Frontal cortex (tissue), 3 donors: ENCODE measurements at regions not wholly inside any gene's neighbourhood (a gene's known extent, or its start where the extent isn't known, plus 50 kb on each side); places are given as distances from the start of the nearest gene placed in this dataset.

Experiments used
- DNase-seq, 2 donors: peaks; one replicate each; pipeline ENCODE4 v3.0.0; 2012; ENCODE audit warnings: low spot score in 2 of 2
- FAIRE-seq: peaks from 2 replicates; lab custom pipeline; 2012; peaks lifted over from hg19 to GRCh38; lab: Jason Lieb, UNC
- donor health status: control.
- donor health status: control.
- donor health status: control.

- DNase-seq (no peak), FAIRE-seq (no peak)
Measured at GRCh38 chr9:107983181-107983603, 493.6 kb upstream of the KLF4 start.

DNA sequence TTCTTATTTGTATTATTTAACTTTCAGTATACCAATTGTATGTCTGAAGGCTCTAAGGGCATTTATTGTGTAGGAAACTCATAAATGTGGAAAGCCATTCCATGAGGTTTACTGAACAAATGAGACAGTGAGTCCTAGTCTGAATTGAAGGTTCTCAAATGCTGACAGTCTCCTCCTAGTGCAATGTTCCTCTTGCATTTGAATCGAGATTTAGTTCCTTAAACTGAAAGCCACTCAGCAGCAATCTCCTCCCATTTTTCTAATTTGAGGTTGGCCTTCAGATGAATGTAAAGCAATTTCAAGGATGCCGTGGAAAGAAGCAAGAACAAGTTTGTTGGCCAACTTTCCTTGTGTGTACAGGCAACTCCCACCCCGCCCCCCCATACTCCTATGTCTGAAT lies 493.2 kb upstream of the KLF4 start:
- no peak for FAIRE-seq
- no peak for DNase-seq

GRCh38 chr9:107982001-107982400 lies 492.4 kb upstream of the KLF4 start:
- DNase-seq (no peak), FAIRE-seq (no peak)

DNA sequence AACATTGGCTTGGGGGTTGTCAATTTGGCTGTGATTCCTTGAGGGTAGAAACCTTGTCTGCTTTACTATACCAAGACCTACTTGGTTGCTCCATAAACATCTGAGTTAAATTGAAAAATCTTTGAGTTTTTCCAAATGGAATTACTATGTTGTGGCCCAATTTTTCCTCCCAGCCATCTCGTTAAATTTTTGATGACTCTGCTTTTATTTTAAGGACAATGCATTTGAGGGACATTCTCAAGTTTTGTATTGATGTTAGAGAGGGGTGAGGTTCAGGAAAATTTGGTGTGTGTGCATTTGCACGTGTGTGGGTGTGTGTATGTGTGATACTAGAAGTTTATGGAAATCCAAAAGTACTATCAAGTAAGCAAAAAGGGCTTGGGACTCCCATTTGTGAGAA lies 491.4 kb upstream of the KLF4 start:
- FAIRE-seq = no peak
- DNase-seq = no peak

DNA sequence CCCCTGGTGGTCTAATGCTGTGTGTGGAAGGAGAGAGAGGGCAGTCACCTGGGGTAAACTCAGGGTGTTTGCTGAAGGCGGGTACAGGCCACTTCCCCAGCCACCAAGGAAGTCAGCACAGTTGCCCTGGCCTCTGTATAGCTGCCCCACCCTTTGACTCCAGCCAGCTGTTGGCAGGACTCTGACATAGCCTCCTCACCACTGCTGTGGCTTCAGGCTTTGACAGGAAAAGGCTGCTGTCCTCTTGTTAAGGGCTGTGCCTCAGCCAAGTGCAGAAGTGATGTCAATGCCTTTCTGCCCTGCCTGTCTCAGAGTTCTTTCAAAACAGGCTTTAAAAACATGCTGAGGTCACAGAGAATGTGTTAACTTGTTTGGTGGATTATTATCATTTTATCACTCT lies 487.2 kb upstream of the KLF4 start:
- no peak for FAIRE-seq

DNA sequence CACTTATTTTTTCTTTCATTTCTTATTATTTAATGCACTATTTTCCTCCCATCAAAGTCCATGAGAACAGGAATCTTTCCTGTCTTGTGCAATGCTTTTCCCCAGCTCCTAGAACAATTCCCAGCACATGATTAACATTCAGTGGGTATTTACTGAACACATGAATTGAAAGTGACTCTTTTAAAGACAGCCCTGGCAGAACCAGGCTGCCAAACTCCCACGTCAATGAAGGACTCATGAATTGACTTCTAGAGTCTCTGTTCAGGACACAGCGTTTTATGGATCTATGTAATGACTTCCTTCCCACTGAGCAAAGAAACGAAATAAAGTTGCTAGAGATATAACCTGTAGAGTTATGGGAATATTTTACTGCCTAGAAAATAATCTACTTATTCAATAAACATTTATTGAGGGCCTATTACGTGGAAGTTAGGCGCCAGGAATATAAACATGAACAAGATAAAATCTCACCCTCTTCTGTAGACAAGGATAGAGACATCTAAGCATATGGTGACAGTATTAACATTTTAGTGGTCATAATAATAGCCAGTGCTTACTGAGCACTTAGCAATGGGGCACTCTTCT lies 485.9 kb upstream of the KLF4 start:
- no peak for FAIRE-seq

More for the DNA sequence above, 487.2 kb upstream of the KLF4 start:
- DNase-seq = no peak

DNA sequence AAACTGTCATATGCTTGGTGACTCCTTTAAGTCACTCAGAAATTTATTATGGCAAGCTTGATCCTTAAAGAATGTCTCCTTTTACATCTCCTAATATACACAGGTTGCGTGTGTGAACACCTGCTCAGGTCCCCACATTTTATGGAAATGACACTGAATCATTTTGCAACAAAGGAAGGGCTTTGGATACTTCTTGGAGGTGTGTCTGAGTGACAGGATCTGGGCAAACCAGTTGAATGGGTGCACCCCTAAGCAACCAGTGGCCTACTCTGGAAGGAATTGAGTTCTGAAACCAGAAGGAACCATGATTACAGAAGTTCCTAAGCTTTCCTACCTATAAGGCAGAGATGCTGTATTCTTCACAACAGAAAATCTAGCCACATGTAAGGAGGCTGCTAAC lies 483.9 kb upstream of the KLF4 start:
- DNase-seq = no peak
- no peak for FAIRE-seq

More for the DNA sequence above, 485.9 kb upstream of the KLF4 start:
- DNase-seq = no peak

DNA sequence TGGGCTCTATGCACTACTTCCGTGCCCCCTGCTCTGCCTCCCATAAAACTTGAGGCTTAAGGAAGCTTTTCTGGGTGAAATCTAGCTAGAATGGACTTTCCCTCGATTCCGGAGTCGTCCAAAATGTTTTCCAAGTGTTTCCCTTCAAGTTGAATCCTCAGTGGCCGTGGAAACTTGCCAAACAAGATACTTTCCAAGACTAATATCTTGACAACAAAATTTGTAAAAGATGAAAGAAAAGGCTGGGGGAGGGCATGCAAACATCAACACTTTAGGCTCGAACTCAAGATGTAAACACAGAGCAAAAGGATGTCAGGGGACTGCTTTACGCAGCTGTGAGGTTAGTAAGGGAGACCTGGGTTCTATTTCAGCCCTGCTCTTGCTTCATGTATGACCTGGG lies 482.8 kb upstream of the KLF4 start:
- DNase-seq (no peak), FAIRE-seq (no peak)

GRCh38 chr9:107971241-107971640 lies 481.7 kb upstream of the KLF4 start:
- DNase-seq = no peak
- FAIRE-seq = no peak

- no peak for FAIRE-seq
- no peak for DNase-seq
Measured at GRCh38 chr9:107970726-107971125, 481.2 kb upstream of the KLF4 start.

DNA sequence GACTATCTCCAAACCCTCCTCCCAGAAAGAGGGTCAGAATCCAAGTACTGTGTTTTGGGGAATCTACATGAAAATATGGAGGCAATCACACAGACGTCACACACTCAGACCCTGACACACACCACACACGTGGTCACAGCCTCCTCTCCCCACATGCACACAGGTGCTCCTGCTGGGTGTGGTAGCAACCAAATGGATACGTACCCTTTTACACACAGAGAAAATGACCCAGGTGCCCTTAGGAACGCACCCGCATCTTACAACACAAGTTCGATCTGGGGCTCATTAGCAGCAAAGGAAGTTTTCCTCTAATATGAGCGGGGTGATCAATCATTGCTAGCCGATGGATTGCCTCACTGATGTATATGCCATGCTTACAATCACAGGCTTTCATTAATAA lies 480.2 kb upstream of the KLF4 start:
- DNase-seq (no peak), FAIRE-seq (no peak)

DNA sequence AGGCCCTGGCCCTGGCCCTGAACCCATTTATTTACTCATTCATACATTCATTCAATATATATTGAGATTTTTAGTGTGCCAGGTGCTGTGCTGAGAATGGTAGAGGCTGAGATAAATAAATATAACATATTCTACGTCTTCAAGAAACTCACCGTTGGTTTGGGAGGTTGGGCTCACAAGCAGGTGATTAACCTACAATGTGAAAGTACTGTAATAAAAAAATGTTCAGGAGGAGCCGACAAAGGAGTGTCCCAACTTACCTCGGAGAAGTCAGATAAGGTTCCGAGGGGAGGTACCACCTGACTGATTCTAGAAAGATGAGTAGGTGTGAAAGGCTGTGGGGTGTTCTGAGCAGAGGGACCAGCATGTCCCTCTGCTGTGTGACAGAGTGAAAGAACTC lies 479.6 kb upstream of the KLF4 start:
- no peak for FAIRE-seq
- DNase-seq = no peak

DNA sequence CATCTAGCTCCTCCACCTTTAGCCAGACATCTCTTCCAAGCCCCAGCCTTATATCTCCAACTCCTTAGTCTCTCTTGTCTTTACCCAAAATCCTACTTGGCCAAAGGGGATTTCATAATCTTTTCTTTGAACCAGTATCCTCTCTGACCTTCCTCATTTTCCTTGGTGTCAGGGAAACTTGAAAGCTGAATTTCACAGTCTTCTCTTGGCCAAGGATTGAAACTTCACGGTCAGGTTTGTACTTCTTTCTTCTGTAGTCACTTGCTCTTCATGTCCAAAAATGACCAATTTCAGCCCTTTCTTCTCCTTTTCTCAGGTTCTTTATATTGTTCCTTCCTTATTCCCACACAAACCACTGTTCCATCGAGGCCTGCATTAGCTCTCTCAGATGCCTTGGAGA lies 473.7 kb upstream of the KLF4 start:
- DNase-seq (no peak), FAIRE-seq (no peak)

- FAIRE-seq (no peak), DNase-seq (no peak)
Measured at GRCh38 chr9:107960916-107961315, 471.3 kb upstream of the KLF4 start.

- no peak for FAIRE-seq
- DNase-seq = no peak
Measured at GRCh38 chr9:107954312-107954711, 464.7 kb upstream of the KLF4 start.

DNA sequence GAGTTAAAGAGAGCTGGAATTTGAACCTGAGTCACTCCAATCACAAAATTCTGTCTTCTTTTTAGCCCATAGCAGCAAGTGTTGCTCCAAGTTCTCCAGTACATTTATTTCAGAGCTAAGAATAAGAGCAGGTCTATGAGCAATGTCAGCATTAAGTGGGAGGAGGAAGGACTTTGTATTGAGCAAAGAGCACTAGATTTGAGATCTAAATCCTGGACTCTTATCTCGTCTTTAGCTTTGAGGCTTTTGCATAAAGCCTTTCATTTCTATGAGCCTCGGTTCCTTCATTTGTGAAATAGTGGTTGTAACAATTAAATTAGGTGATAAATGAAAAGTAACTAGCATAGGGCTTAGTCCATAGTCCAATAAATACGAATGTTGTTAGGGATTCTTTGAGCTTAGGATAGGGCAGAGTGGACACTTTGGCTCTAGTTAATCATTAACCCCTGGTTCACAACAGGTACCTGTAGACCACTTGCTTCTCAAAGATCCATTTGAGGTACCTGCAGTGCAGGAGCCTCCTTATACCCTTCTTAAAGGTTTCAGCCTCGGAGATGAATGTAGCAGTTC lies 464.1 kb upstream of the KLF4 start:
- DNase-seq = no peak
- FAIRE-seq = no peak

DNA sequence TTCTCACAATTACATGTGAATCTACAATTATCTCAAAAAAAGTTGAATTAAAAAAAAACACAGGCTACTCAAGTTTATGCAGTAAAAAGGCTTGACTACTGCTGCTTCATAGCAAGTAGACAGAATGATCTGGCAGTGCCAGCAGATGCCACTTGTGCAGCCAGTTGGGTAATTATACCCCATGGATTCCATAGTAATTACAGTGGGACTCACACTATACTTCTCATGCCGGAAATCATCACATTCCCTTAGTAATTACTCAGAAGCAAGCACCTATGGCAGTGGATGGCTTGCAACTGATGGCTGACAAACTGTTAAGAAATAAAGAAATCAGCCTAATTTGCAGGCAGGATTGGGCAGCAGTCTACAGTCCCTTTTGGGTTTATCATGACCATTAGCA lies 463.2 kb upstream of the KLF4 start:
- FAIRE-seq (no peak), DNase-seq (no peak)

- no peak for DNase-seq
Measured at GRCh38 chr9:107951511-107951910, 461.9 kb upstream of the KLF4 start.

GRCh38 chr9:107949061-107949460 lies 459.5 kb upstream of the KLF4 start:
- FAIRE-seq (no peak), DNase-seq (no peak)

More at GRCh38 chr9:107951511-107951910, 461.9 kb upstream of the KLF4 start:
- no peak for FAIRE-seq

DNA sequence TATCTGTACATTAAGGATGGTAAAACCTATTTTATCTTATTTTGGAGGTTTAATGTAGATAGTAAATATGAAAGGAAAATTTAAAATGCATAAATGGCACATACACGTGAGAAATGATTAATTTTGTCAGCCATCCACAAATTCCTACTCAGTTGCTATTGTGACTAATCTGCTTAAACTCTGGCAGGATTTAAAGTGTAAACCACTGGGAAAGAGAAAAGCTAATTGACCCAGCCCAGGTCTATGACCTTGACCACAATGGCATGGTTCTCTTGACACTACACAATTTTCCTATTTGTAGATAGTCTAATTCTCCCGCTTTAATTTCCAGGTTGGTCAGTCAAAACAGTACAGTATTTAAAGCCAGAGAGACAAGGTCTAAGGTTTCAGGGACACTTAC lies 459.0 kb upstream of the KLF4 start:
- no peak for FAIRE-seq
- no peak for DNase-seq

DNA sequence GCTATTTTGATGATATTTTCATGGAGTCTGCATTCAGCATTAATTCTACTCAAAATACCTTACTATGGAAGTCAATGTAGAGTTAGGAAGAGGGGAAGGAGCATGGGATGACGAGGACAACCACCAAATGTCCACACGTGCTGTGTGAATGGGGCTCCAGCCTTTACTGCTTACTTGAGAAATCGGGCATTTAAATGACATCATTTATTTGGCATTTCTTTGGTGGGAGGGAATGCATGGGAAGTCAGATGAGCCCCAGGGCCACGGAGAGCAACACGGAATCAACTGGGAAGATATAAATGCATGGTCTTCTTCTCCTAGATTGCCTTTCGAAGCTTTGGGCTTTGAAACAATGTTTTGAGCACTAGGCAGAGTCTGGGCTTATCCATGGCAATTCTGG lies 458.5 kb upstream of the KLF4 start:
- FAIRE-seq = no peak
- no peak for DNase-seq
